ENCODE measurements at regions not wholly inside any gene's neighbourhood (a gene's known extent, or its start where the extent isn't known, plus 50 kb on each side); places are given as distances from the start of the nearest gene placed in this dataset.

DNA sequence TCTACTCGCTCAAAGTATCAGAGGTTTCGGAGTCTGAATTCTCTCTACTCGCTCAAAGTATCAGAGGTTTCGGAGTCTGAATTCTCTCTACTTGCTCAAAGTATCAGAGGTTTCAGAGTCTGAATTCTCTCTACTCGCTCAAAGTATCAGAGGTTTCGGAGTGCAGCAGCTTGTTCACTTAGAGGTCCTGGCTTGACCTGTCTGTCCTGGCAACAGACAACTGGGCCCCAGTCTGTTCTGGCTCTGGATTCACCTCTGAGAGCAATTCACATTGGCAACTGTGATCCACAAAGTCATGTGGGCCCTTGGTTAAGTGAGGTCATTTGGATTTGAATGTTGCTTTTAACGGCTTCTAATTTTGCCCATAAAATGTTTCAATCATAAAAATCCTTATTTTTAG is 63.9 kb upstream of the ST8SIA6 start:
- dilution Hi-C loops (cut with MboI; ENCODE audit: extremely low pct_ligation_motif_present, low sequenced_read_pairs) = no loop called here
- H3K4me3 ChIP-seq (ENCODE audit: control insufficient read depth in 2 of 3, extremely low read depth in 1 of 3, insufficient read depth in 2 of 3, low read depth in 1 of 3, low read length in 3 of 3) = no peak overlapping the region

DNA sequence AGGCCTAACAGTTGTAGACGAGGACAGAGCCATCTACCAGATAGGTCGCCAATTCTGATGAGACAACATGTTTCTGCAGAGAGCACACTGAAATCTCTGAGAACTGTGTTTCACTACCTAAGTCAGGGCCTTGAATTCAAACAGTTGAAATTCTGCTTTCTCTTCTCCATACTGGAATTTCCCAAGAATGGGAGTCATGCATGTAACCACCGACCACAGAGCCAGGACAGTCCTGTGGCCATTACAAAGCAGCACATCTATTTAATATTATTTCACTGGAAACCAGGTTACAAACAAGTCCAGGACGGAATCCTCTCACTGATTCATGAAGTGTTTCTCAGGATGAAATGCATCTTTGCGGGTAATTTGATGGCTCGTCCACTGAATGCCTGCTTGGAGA is 62.0 kb upstream of the ST8SIA6 start:
- no peak overlapping the region for H3K27ac ChIP-seq (ENCODE audit: control insufficient read depth, insufficient read depth, low read length)
- DNase-seq (ENCODE audit: low read depth, low spot score) (no peak), FAIRE-seq (no peak)
- no peaks in the 10 kb centered on the region for H3K79me2 ChIP-seq (ENCODE audit: control insufficient read depth, insufficient read depth, low read length)
- dilution Hi-C loops (cut with MboI; ENCODE audit: extremely low pct_ligation_motif_present, low sequenced_read_pairs) = no loop called here
- no peaks in the 10 kb centered on the region for H3K36me3 ChIP-seq (ENCODE audit: control insufficient read depth in 2 of 2, extremely low read depth in 1 of 2, insufficient read depth in 2 of 2, low read length in 2 of 2)
- TF ChIP-seq, protein P1, sequence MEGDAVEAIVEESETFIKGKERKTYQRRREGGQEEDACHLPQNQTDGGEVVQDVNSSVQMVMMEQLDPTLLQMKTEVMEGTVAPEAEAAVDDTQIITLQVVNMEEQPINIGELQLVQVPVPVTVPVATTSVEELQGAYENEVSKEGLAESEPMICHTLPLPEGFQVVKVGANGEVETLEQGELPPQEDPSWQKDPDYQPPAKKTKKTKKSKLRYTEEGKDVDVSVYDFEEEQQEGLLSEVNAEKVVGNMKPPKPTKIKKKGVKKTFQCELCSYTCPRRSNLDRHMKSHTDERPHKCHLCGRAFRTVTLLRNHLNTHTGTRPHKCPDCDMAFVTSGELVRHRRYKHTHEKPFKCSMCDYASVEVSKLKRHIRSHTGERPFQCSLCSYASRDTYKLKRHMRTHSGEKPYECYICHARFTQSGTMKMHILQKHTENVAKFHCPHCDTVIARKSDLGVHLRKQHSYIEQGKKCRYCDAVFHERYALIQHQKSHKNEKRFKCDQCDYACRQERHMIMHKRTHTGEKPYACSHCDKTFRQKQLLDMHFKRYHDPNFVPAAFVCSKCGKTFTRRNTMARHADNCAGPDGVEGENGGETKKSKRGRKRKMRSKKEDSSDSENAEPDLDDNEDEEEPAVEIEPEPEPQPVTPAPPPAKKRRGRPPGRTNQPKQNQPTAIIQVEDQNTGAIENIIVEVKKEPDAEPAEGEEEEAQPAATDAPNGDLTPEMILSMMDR (optimal IDR thresholded peaks at IDR 0.05 in 1 of 3, IDR thresholded peaks at IDR 0.05 in 1 of 3, conservative IDR thresholded peaks at IDR 0.05 in 1 of 3; ENCODE audit: extremely low read depth in 1 of 3, insufficient read depth in 2 of 3, low read length in 3 of 3) = no peak
- TF ChIP-seq EZH2 (IDR thresholded peaks at IDR 0.05; ENCODE audit: low read length) = no peak
- no peaks in the 10 kb centered on the region for H3K27me3 ChIP-seq (ENCODE audit: control insufficient read depth, extremely low read depth, insufficient read depth, low read length)
- no peaks in the 10 kb centered on the region for H4K20me1 ChIP-seq (ENCODE audit: control insufficient read depth, extremely low read depth, insufficient read depth, low read length)
- no peak overlapping the region for H2AFZ ChIP-seq (ENCODE audit: control insufficient read depth, low read length)
- no peak overlapping the region for H3K4me3 ChIP-seq (ENCODE audit: control insufficient read depth in 2 of 3, extremely low read depth in 1 of 3, insufficient read depth in 2 of 3, low read depth in 1 of 3, low read length in 3 of 3)
- H3K9ac ChIP-seq (ENCODE audit: control insufficient read depth, extremely low read depth, insufficient read depth, low read length) = no peak overlapping the region
- peaks cover 21% of the 10 kb centered on the region for H3K4me1 ChIP-seq (ENCODE audit: control insufficient read depth, extremely low read depth, insufficient read depth, low read length)
- H3K9me1 ChIP-seq (ENCODE audit: control insufficient read depth, extremely low read depth, insufficient read depth, low read length) = no peaks in the 10 kb centered on the region
- no peaks in the 10 kb centered on the region for H3K9me3 ChIP-seq (ENCODE audit: control insufficient read depth, low read depth, low read length)
- H3K4me2 ChIP-seq (ENCODE audit: control insufficient read depth, extremely low read depth, insufficient read depth, low read depth, low read length) = no peak overlapping the region

More for the DNA sequence above, 63.9 kb upstream of the ST8SIA6 start:
- H3K4me2 ChIP-seq (ENCODE audit: control insufficient read depth, extremely low read depth, insufficient read depth, low read depth, low read length) = no peak overlapping the region
- H3K9me1 ChIP-seq (ENCODE audit: control insufficient read depth, extremely low read depth, insufficient read depth, low read length) = no peaks in the 10 kb centered on the region
- no peaks in the 10 kb centered on the region for H3K27me3 ChIP-seq (ENCODE audit: control insufficient read depth, extremely low read depth, insufficient read depth, low read length)
- H3K4me1 ChIP-seq (ENCODE audit: control insufficient read depth, extremely low read depth, insufficient read depth, low read length) = peaks cover 2% of the 10 kb centered on the region
- no peak overlapping the region for H3K9ac ChIP-seq (ENCODE audit: control insufficient read depth, extremely low read depth, insufficient read depth, low read length)
- H2AFZ ChIP-seq (ENCODE audit: control insufficient read depth, low read length) = no peak overlapping the region
- H3K36me3 ChIP-seq (ENCODE audit: control insufficient read depth in 2 of 2, extremely low read depth in 1 of 2, insufficient read depth in 2 of 2, low read length in 2 of 2) = no peaks in the 10 kb centered on the region
- H3K79me2 ChIP-seq (ENCODE audit: control insufficient read depth, insufficient read depth, low read length) = no peaks in the 10 kb centered on the region
- no peaks in the 10 kb centered on the region for H3K9me3 ChIP-seq (ENCODE audit: control insufficient read depth, low read depth, low read length)
- H4K20me1 ChIP-seq (ENCODE audit: control insufficient read depth, extremely low read depth, insufficient read depth, low read length) = no peaks in the 10 kb centered on the region
- TF ChIP-seq, protein P1 (optimal IDR thresholded peaks at IDR 0.05 in 1 of 3, IDR thresholded peaks at IDR 0.05 in 1 of 3, conservative IDR thresholded peaks at IDR 0.05 in 1 of 3; ENCODE audit: extremely low read depth in 1 of 3, insufficient read depth in 2 of 3, low read length in 3 of 3) = no peak
- no peak for TF ChIP-seq EZH2 (IDR thresholded peaks at IDR 0.05; ENCODE audit: low read length)
- FAIRE-seq = no peak
- DNase-seq (ENCODE audit: low read depth, low spot score) = no peak
- H3K27ac ChIP-seq (ENCODE audit: control insufficient read depth, insufficient read depth, low read length) = no peak overlapping the region
